H9 (cell line): ENCODE measurements at regions not wholly inside any gene's neighbourhood (a gene's known extent, or its start where the extent isn't known, plus 50 kb on each side); places are given as distances from the start of the nearest gene placed in this dataset.

Source experiments
- DNase-seq: peaks from one replicate; pipeline ENCODE4 v3.0.0-alpha.2; 2017
- H2AFZ ChIP-seq: one replicate; pipeline ENCODE4 v1.6.1; 2013; ENCODE audit warnings: mild to moderate bottlenecking, low read length, control low read depth, moderate library complexity
- H2AK5ac ChIP-seq: 2 replicates; pipeline ENCODE4 v1.6.1; 2013; ENCODE audit warnings: low read length, control low read depth, mixed read lengths; ENCODE audit not compliant: insufficient read length
- H2BK120ac ChIP-seq: one replicate; pipeline ENCODE4 v1.6.1; 2013; ENCODE audit warnings: low read depth, mild to moderate bottlenecking, low read length, control low read depth, inconsistent platforms; ENCODE audit not compliant: poor library complexity, severe bottlenecking
- H2BK12ac ChIP-seq: 2 replicates; pipeline ENCODE4 v1.6.1; 2013; ENCODE audit warnings: low read length, control low read depth, mixed read lengths, low read depth; ENCODE audit not compliant: insufficient read length
- H2BK15ac ChIP-seq: 2 replicates; pipeline ENCODE4 v1.6.1; 2013; ENCODE audit warnings: low read depth, low read length, control low read depth
- H2BK20ac ChIP-seq: one replicate; pipeline ENCODE4 v1.6.1; 2013; ENCODE audit warnings: low read depth, mild to moderate bottlenecking, low read length, control low read depth, inconsistent platforms; ENCODE audit not compliant: poor library complexity, severe bottlenecking
- H2BK5ac ChIP-seq: 2 replicates; pipeline ENCODE4 v1.6.1; 2013; ENCODE audit warnings: low read length, control low read depth, mixed read lengths; ENCODE audit not compliant: insufficient read length
- H3K14ac ChIP-seq: 2 replicates; pipeline ENCODE4 v1.6.1; 2013; ENCODE audit warnings: low read length, control low read depth; ENCODE audit not compliant: insufficient read depth
- H3K18ac ChIP-seq: 2 replicates; pipeline ENCODE4 v1.6.1; 2013; ENCODE audit warnings: low read depth, mild to moderate bottlenecking, mixed read lengths, low read length, control low read depth; ENCODE audit not compliant: insufficient read length
- H3K23ac ChIP-seq: 2 replicates; pipeline ENCODE4 v1.6.1; 2013; ENCODE audit warnings: low read length, control low read depth, mixed read lengths, low read depth; ENCODE audit not compliant: insufficient read length
- H3K23me2 ChIP-seq: 2 replicates; pipeline ENCODE4 v1.6.1; 2013; ENCODE audit warnings: low read depth, mild to moderate bottlenecking, mixed read lengths, low read length, control low read depth; ENCODE audit not compliant: insufficient read length, poor library complexity, severe bottlenecking
- H3K27ac ChIP-seq: 2 replicates; pipeline ENCODE4 v1.5.1; 2013; ENCODE audit warnings: low read length, control low read depth, mixed read lengths, low read depth; ENCODE audit not compliant: insufficient read length
- H3K27me3 ChIP-seq: 2 replicates; pipeline ENCODE4 v1.6.1; 2013; ENCODE audit warnings: low read length, control low read depth, inconsistent platforms; ENCODE audit not compliant: insufficient read depth
- H3K4ac ChIP-seq: 2 replicates; pipeline ENCODE4 v1.6.1; 2013; ENCODE audit warnings: low read depth, mild to moderate bottlenecking, control low read depth, inconsistent platforms, low read length, moderate library complexity
- H3K4me1 ChIP-seq: 2 replicates; pipeline ENCODE4 v1.6.1; 2013; ENCODE audit warnings: low read length, control low read depth, inconsistent platforms; ENCODE audit not compliant: insufficient read depth
- H3K4me2 ChIP-seq: 2 replicates; pipeline ENCODE4 v1.6.1; 2013; ENCODE audit warnings: low read length, control low read depth, mixed read lengths; ENCODE audit not compliant: insufficient read length, insufficient read depth
- H3K56ac ChIP-seq: 2 replicates; pipeline ENCODE4 v1.6.1; 2013; ENCODE audit warnings: low read depth, mild to moderate bottlenecking, mixed read lengths, low read length, control low read depth; ENCODE audit not compliant: insufficient read length
- H3K79me1 ChIP-seq: 2 replicates; pipeline ENCODE4 v1.6.1; 2013; ENCODE audit warnings: low read depth, mild to moderate bottlenecking, moderate library complexity, low read length, control low read depth, inconsistent platforms; ENCODE audit not compliant: insufficient read depth, poor library complexity, severe bottlenecking
- H3K79me2 ChIP-seq: 2 replicates; pipeline ENCODE4 v1.6.1; 2013; ENCODE audit warnings: low read length, control low read depth, inconsistent platforms; ENCODE audit not compliant: insufficient read depth
- H3K9ac ChIP-seq: 2 replicates; pipeline ENCODE4 v1.6.1; 2013; ENCODE audit warnings: low read length, control low read depth, mixed read lengths; ENCODE audit not compliant: insufficient read length; ENCODE audit errors: extremely low read depth
- H3K9me3 ChIP-seq: one replicate; pipeline ENCODE4 v1.6.1; 2013; ENCODE audit warnings: low read depth, low read length, inconsistent platforms; ENCODE audit not compliant: control insufficient read depth
- H3T11ph ChIP-seq: one replicate; pipeline ENCODE4 v1.6.1; 2013; ENCODE audit warnings: mild to moderate bottlenecking, low read length, control low read depth, inconsistent platforms
- H4K20me1 ChIP-seq: one replicate; pipeline ENCODE4 v1.6.1; 2013; ENCODE audit not compliant: control insufficient read depth, insufficient read length, insufficient read depth
- H4K5ac ChIP-seq: 2 replicates; pipeline ENCODE4 v1.6.1; 2013; ENCODE audit warnings: low read depth, mild to moderate bottlenecking, mixed read lengths, low read length, control low read depth; ENCODE audit not compliant: insufficient read length
- H4K8ac ChIP-seq: replicated peaks from 2 replicates; pipeline ENCODE4 v1.6.1; 2013; ENCODE audit warnings: low read length, control low read depth, mixed read lengths, low read depth; ENCODE audit not compliant: insufficient read length
- H4K91ac ChIP-seq: 2 replicates; pipeline ENCODE4 v1.6.1; 2013; ENCODE audit warnings: low read depth, mild to moderate bottlenecking, moderate library complexity, mixed read lengths, low read length, control low read depth; ENCODE audit not compliant: insufficient read length
- H3K27ac Mint-ChIP-seq, 3 experiments: 2 replicates in 2 of 3; 3 replicates in 1 of 3; pipeline ENCODE4 v1.8.0; 2020 to 2021; ENCODE audit warnings: mixed read lengths in 3 of 3, mild to moderate bottlenecking in 1 of 3, moderate library complexity in 1 of 3
- H3K27me3 Mint-ChIP-seq: 2 replicates; pipeline ENCODE4 v1.8.0; 2021; ENCODE audit warnings: low read depth, mild to moderate bottlenecking, moderate library complexity, mixed read lengths
- H3K36me3 Mint-ChIP-seq, 3 experiments: 2 replicates in 2 of 3; 3 replicates in 1 of 3; pipeline ENCODE4 v1.8.0; 2020 to 2021; ENCODE audit warnings: low read depth in 3 of 3, mixed read lengths in 3 of 3; ENCODE audit not compliant: insufficient read depth in 1 of 3
- H3K4me1 Mint-ChIP-seq, 2 experiments: 2 replicates each; pipeline ENCODE4 v1.8.0; 2020; ENCODE audit warnings: mixed read lengths in 2 of 2
- H3K4me3 Mint-ChIP-seq, 2 experiments: 2 replicates in 1 of 2; 3 replicates in 1 of 2; pipeline ENCODE4 v1.8.0; 2020 to 2021; ENCODE audit warnings: mild to moderate bottlenecking in 2 of 2, mixed read lengths in 2 of 2, moderate library complexity in 1 of 2
- H3K9me3 Mint-ChIP-seq, 2 experiments: 2 replicates in 1 of 2; 3 replicates in 1 of 2; pipeline ENCODE4 v1.8.0; 2020; ENCODE audit warnings: mild to moderate bottlenecking in 2 of 2, mixed read lengths in 2 of 2, moderate library complexity in 1 of 2
- TF ChIP-seq, protein P1 (sequence below): fragments of 200-600 bp; sonication (generic); conservative IDR thresholded peaks from 3 replicates; pipeline ENCODE4 v1.8.0; 2021; ENCODE audit warnings: antibody characterized with exemption, mild to moderate bottlenecking

DNA sequence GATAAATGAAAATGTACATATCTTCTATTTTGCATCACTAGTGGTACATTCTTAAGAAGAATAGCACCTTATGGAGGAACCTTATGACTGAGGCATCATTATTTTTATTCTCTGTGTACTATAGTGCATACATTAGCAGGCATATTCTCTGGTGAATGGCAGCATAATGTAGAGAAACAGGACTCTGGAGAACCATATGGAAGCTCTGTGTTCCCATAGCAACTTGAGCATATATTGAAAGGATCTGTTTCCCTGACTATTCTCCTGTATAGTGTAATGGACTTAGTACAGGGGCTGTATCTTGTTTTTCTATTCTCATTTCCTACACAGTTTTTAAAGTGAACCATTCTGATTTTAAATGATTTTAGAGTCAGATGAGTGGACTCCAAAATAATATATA, 128.4 kb upstream of the SMIM30 start:
- Histone ChIP-seq H3K14ac (no peak overlapping the region), H3K4me2 (no peak overlapping the region), H2AFZ (no peak overlapping the region), H4K5ac (no peak overlapping the region), H2BK120ac (no peak overlapping the region), H3K18ac (no peak overlapping the region), H3K79me2 (no peaks in the 10 kb centered on the region), H3K56ac (no peak overlapping the region), H2BK15ac (no peak overlapping the region), H2AK5ac (no peak overlapping the region), H3K9me3 (no peaks in the 10 kb centered on the region), H2BK5ac (no peak overlapping the region), H2BK12ac (no peak overlapping the region), H3T11ph (no peak overlapping the region), H3K4ac (no peak overlapping the region), H3K27me3 (no peaks in the 10 kb centered on the region), H3K79me1 (no peaks in the 10 kb centered on the region), H3K27ac (no peak overlapping the region), H4K91ac (no peak overlapping the region), H3K23me2 (no peaks in the 10 kb centered on the region), H3K4me1 (no peaks in the 10 kb centered on the region), H4K8ac (no peak overlapping the region), H3K9ac (no peak overlapping the region), H2BK20ac (no peak overlapping the region), H4K20me1 (no peaks in the 10 kb centered on the region), H3K23ac (no peak overlapping the region)
- Mint-ChIP-seq H3K27me3 (no peaks in the 10 kb centered on the region; the same call in 1 of the 2 replicates), H3K27ac (no peak overlapping the region), H3K9me3 (no peaks in the 10 kb centered on the region), H3K4me1 (no peaks in the 10 kb centered on the region), H3K4me3 (no peak overlapping the region), H3K36me3 (no peaks in the 10 kb centered on the region)
- TF ChIP-seq, protein P1, sequence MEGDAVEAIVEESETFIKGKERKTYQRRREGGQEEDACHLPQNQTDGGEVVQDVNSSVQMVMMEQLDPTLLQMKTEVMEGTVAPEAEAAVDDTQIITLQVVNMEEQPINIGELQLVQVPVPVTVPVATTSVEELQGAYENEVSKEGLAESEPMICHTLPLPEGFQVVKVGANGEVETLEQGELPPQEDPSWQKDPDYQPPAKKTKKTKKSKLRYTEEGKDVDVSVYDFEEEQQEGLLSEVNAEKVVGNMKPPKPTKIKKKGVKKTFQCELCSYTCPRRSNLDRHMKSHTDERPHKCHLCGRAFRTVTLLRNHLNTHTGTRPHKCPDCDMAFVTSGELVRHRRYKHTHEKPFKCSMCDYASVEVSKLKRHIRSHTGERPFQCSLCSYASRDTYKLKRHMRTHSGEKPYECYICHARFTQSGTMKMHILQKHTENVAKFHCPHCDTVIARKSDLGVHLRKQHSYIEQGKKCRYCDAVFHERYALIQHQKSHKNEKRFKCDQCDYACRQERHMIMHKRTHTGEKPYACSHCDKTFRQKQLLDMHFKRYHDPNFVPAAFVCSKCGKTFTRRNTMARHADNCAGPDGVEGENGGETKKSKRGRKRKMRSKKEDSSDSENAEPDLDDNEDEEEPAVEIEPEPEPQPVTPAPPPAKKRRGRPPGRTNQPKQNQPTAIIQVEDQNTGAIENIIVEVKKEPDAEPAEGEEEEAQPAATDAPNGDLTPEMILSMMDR = no peak
- no peak for DNase-seq
